GM23338 (cell line): ENCODE measurements at regions not wholly inside any gene's neighbourhood (a gene's known extent, or its start where the extent isn't known, plus 50 kb on each side); places are given as distances from the start of the nearest gene placed in this dataset.

ENCODE experiments used
- ATAC-seq: fragments of 200-7000 bp; cut with Tn5 transposase; 3 replicates; pipeline ENCODE4 v1.9.1; 2020
- DNase-seq: peaks from one replicate; pipeline ENCODE4 v3.0.0-alpha.2; 2015; ENCODE audit warnings: low spot score
- H2AFZ ChIP-seq: fragments of 200-600 bp; sonication (generic); 2 replicates; pipeline ENCODE4 v1.8.0; 2016; ENCODE audit warnings: antibody characterized with exemption, mild to moderate bottlenecking, moderate library complexity
- H3F3A ChIP-seq: fragments of 200-600 bp; sonication (generic); replicated peaks from 2 replicates; pipeline ENCODE4 v1.8.0; 2017; ENCODE audit warnings: antibody characterized with exemption, mixed run types, low read depth
- H3K27ac ChIP-seq: fragments of 200-600 bp; sonication (generic); 2 replicates; pipeline ENCODE4 v1.6.1; 2016; ENCODE audit warnings: low read depth
- H3K27me3 ChIP-seq: fragments of 200-600 bp; sonication (generic); 2 replicates; pipeline ENCODE4 v1.8.0; 2016; ENCODE audit warnings: mild to moderate bottlenecking, mixed run types, moderate library complexity; ENCODE audit not compliant: insufficient read depth
- H3K36me3 ChIP-seq: fragments of 200-600 bp; sonication (generic); 2 replicates; pipeline ENCODE4 v1.8.0; 2016; ENCODE audit warnings: mild to moderate bottlenecking; ENCODE audit not compliant: insufficient read depth
- H3K4me1 ChIP-seq: fragments of 200-600 bp; sonication (generic); 2 replicates; pipeline ENCODE4 v1.8.0; 2016; ENCODE audit warnings: mild to moderate bottlenecking, moderate library complexity; ENCODE audit not compliant: insufficient read depth
- H3K4me2 ChIP-seq: fragments of 200-600 bp; sonication (generic); 2 replicates; pipeline ENCODE4 v1.7.1; 2017; ENCODE audit warnings: mixed run types
- H3K4me3 ChIP-seq: fragments of 200-600 bp; sonication (generic); 2 replicates; pipeline ENCODE4 v1.6.1; 2016; ENCODE audit warnings: mixed run types
- H3K79me2 ChIP-seq: fragments of 200-600 bp; sonication (generic); replicated peaks from 2 replicates; pipeline ENCODE4 v1.8.0; 2017; ENCODE audit warnings: mild to moderate bottlenecking; ENCODE audit not compliant: insufficient read depth
- H3K9me2 ChIP-seq: fragments of 200-600 bp; sonication (generic); 2 replicates; pipeline ENCODE4 v1.8.0; 2017; ENCODE audit not compliant: insufficient read depth
- H4K20me1 ChIP-seq: fragments of 200-600 bp; sonication (generic); replicated peaks from 2 replicates; pipeline ENCODE4 v1.8.0; 2017; ENCODE audit warnings: mild to moderate bottlenecking; ENCODE audit not compliant: insufficient read depth
- H3K27ac Mint-ChIP-seq: 2 replicates; pipeline ENCODE4 v1.8.0; 2020; ENCODE audit warnings: inconsistent platforms, mild to moderate bottlenecking, moderate library complexity, mixed read lengths
- H3K27me3 Mint-ChIP-seq: 3 replicates; pipeline ENCODE4 v1.8.0; 2022; ENCODE audit warnings: low read depth, mild to moderate bottlenecking, moderate library complexity, mixed read lengths, inconsistent platforms; ENCODE audit not compliant: insufficient read depth, poor library complexity
- H3K36me3 Mint-ChIP-seq: 3 replicates; pipeline ENCODE4 v1.8.0; 2021; ENCODE audit warnings: low read depth, mild to moderate bottlenecking, inconsistent platforms, moderate library complexity, mixed read lengths
- H3K4me1 Mint-ChIP-seq: 3 replicates; pipeline ENCODE4 v1.8.0; 2020; ENCODE audit warnings: mild to moderate bottlenecking, inconsistent platforms, mixed read lengths
- H3K4me3 Mint-ChIP-seq: 3 replicates; pipeline ENCODE4 v1.8.0; 2021; ENCODE audit warnings: moderate library complexity, mild to moderate bottlenecking, inconsistent platforms, mixed read lengths
- H3K9me3 Mint-ChIP-seq: 3 replicates; pipeline ENCODE4 v1.8.0; 2020; ENCODE audit warnings: moderate library complexity, mild to moderate bottlenecking, inconsistent platforms, mixed read lengths
- CREB1 ChIP-seq: fragments of 250-450 bp; sonication (Bioruptor Pico); IDR thresholded peaks from 2 replicates; pipeline ENCODE4 v1.5.0; 2020; ENCODE audit warnings: low read depth, mild to moderate bottlenecking, moderate library complexity
- EZH2 ChIP-seq: fragments of 200-600 bp; sonication (generic); IDR thresholded peaks from one replicate; pipeline ENCODE4 v1.8.0; 2017; ENCODE audit warnings: antibody characterized with exemption, mild to moderate bottlenecking, low read depth; ENCODE audit not compliant: unreplicated experiment
- EZH2phosphoT487 ChIP-seq: fragments of 200-600 bp; sonication (generic); IDR thresholded peaks from one replicate; pipeline ENCODE4 v1.8.1; 2018; ENCODE audit warnings: antibody characterized with exemption; ENCODE audit not compliant: unreplicated experiment
- JUNB ChIP-seq: IDR thresholded peaks from one replicate; pipeline ENCODE4 v1.6.1; 2016; ENCODE audit warnings: antibody characterized with exemption; ENCODE audit not compliant: unreplicated experiment
- NANOG ChIP-seq: IDR thresholded peaks from 2 replicates; pipeline ENCODE4 v1.6.1; 2016; ENCODE audit warnings: antibody characterized with exemption, borderline replicate concordance
- STAT1 ChIP-seq: IDR thresholded peaks from one replicate; pipeline ENCODE4 v1.6.1; 2016; ENCODE audit warnings: antibody characterized with exemption; ENCODE audit not compliant: unreplicated experiment
- ZNF114 ChIP-seq: fragments of 250-450 bp; sonication (Bioruptor Pico); IDR thresholded peaks from 2 replicates; pipeline ENCODE4 v1.5.0; 2020; ENCODE audit warnings: mild to moderate bottlenecking, moderate library complexity
- ZNF331 ChIP-seq: fragments of 250-450 bp; sonication (Bioruptor Pico); IDR thresholded peaks from 2 replicates; pipeline ENCODE4 v1.5.0; 2020; ENCODE audit warnings: low read depth, mild to moderate bottlenecking, moderate library complexity
- TF ChIP-seq, protein P1 (sequence below): fragments of 250-450 bp; sonication (Bioruptor Pico); IDR thresholded peaks from 2 replicates; pipeline ENCODE4 v1.5.0; 2020; ENCODE audit warnings: mild to moderate bottlenecking, moderate library complexity

DNA sequence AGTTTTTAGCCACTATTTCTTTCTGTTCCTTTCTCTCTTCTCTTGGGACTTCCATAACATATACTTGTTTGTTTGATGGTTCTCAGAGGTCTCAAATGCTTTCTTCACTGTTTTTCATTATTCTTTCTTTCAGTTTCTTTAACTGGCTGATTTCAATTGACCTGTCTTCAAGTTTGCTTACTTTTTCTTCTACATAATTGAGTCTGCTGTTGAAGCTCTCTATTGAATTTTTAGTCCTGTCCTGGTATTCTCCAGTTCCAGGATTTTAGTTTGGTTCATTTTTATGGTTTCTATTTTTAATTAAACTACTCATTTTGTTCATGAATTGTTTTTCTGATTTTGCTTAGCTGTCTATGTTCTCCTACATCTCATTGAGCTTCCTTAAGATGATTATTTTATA is 1305.3 kb upstream of the CELF2 start (continued):
- TF ChIP-seq, protein P1, sequence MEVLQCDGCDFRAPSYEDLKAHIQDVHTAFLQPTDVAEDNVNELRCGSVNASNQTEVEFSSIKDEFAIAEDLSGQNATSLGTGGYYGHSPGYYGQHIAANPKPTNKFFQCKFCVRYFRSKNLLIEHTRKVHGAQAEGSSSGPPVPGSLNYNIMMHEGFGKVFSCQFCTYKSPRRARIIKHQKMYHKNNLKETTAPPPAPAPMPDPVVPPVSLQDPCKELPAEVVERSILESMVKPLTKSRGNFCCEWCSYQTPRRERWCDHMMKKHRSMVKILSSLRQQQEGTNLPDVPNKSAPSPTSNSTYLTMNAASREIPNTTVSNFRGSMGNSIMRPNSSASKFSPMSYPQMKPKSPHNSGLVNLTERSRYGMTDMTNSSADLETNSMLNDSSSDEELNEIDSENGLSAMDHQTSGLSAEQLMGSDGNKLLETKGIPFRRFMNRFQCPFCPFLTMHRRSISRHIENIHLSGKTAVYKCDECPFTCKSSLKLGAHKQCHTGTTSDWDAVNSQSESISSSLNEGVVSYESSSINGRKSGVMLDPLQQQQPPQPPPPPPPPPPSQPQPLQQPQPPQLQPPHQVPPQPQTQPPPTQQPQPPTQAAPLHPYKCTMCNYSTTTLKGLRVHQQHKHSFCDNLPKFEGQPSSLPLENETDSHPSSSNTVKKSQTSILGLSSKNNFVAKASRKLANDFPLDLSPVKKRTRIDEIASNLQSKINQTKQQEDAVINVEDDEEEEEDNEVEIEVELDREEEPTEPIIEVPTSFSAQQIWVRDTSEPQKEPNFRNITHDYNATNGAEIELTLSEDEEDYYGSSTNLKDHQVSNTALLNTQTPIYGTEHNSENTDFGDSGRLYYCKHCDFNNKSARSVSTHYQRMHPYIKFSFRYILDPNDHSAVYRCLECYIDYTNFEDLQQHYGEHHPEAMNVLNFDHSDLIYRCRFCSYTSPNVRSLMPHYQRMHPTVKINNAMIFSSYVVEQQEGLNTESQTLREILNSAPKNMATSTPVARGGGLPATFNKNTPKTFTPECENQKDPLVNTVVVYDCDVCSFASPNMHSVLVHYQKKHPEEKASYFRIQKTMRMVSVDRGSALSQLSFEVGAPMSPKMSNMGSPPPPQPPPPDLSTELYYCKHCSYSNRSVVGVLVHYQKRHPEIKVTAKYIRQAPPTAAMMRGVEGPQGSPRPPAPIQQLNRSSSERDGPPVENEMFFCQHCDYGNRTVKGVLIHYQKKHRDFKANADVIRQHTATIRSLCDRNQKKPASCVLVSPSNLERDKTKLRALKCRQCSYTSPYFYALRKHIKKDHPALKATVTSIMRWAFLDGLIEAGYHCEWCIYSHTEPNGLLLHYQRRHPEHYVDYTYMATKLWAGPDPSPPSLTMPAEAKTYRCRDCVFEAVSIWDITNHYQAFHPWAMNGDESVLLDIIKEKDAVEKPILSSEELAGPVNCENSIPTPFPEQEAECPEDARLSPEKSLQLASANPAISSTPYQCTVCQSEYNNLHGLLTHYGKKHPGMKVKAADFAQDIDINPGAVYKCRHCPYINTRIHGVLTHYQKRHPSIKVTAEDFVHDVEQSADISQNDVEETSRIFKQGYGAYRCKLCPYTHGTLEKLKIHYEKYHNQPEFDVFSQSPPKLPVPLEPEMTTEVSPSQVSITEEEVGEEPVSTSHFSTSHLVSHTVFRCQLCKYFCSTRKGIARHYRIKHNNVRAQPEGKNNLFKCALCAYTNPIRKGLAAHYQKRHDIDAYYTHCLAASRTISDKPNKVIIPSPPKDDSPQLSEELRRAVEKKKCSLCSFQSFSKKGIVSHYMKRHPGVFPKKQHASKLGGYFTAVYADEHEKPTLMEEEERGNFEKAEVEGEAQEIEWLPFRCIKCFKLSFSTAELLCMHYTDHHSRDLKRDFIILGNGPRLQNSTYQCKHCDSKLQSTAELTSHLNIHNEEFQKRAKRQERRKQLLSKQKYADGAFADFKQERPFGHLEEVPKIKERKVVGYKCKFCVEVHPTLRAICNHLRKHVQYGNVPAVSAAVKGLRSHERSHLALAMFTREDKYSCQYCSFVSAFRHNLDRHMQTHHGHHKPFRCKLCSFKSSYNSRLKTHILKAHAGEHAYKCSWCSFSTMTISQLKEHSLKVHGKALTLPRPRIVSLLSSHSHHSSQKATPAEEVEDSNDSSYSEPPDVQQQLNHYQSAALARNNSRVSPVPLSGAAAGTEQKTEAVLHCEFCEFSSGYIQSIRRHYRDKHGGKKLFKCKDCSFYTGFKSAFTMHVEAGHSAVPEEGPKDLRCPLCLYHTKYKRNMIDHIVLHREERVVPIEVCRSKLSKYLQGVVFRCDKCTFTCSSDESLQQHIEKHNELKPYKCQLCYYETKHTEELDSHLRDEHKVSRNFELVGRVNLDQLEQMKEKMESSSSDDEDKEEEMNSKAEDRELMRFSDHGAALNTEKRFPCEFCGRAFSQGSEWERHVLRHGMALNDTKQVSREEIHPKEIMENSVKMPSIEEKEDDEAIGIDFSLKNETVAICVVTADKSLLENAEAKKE (CRISPR knock-in tag): no peak

DNA sequence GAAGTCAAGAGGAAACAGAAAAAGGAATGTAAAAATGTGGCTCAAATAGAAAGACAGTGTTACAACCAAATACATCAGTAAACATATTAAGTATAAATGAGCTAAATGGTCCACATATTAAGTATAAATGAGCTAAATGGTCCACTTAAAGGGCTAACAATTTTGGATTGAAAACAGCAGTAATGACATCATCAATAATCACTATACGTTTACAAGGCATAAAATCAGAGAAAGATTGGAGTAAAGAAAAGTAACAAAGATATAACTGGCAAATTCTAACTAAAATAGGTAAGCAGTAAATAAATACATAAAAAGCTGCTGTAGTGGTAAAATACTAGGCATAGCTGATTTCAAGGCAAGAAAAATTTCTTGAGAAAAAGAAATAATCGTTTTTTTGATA is 1298.4 kb upstream of the CELF2 start:
- H3K9me2 ChIP-seq: peaks cover 16% of the 10 kb centered on the region
- no peak overlapping the region for H3K4me2 ChIP-seq
- no peaks in the 10 kb centered on the region for H3K36me3 Mint-ChIP-seq
- H3K27me3 Mint-ChIP-seq: no peaks in the 10 kb centered on the region
- no peaks in the 10 kb centered on the region for H3K4me1 Mint-ChIP-seq
- no peaks in the 10 kb centered on the region for H3F3A ChIP-seq
- peaks cover 4% of the 10 kb centered on the region; the same call in 2 of the 3 replicates for H3K9me3 Mint-ChIP-seq
- H3K27me3 ChIP-seq: no peaks in the 10 kb centered on the region
- no peaks in the 10 kb centered on the region for H3K79me2 ChIP-seq
- no peaks in the 10 kb centered on the region for H3K4me1 ChIP-seq
- H4K20me1 ChIP-seq: no peaks in the 10 kb centered on the region
- H3K27ac Mint-ChIP-seq: no peak overlapping the region
- ATAC-seq: no peak
- no peaks in the 10 kb centered on the region for H3K36me3 ChIP-seq
- no peak overlapping the region for H3K4me3 Mint-ChIP-seq
- no peak for DNase-seq
- H3K4me3 ChIP-seq: no peak overlapping the region
- H3K27ac ChIP-seq: no peak overlapping the region
- H2AFZ ChIP-seq: no peak overlapping the region
- no peak for TF ChIP-seq STAT1
- TF ChIP-seq EZH2: no peak
- no peak for TF ChIP-seq ZNF331 (CRISPR knock-in tag)
- TF ChIP-seq EZH2phosphoT487: no peak
- TF ChIP-seq ZNF114 (CRISPR knock-in tag): no peak
- TF ChIP-seq, protein P1 (CRISPR knock-in tag): no peak
- no peak for TF ChIP-seq JUNB
- TF ChIP-seq NANOG: no peak
- no peak for TF ChIP-seq CREB1 (CRISPR knock-in tag)
